GM12892 (cell line): ENCODE measurements at regions not wholly inside any gene's neighbourhood (a gene's known extent, or its start where the extent isn't known, plus 50 kb on each side); places are given as distances from the start of the nearest gene placed in this dataset.

Experiments
- DNase-seq: peaks from one replicate; pipeline ENCODE4 v3.0.0; 2011; ENCODE audit not compliant: insufficient read length
- FAIRE-seq: peaks from 2 replicates; lab custom pipeline; 2011; peaks lifted over from hg19 to GRCh38; lab: Jason Lieb, UNC
- POLR2A ChIP-seq: IDR thresholded peaks from 2 replicates; pipeline ENCODE4 v1.6.1; 2011; ENCODE audit warnings: low read depth, low read length, control low read depth
- POLR2AphosphoS5 ChIP-seq: IDR thresholded peaks from 2 replicates; pipeline ENCODE4 v1.6.1; 2011; ENCODE audit warnings: low read depth, low read length, control low read depth
- TAF1 ChIP-seq: IDR thresholded peaks from 2 replicates; pipeline ENCODE4 v1.6.1; 2011; ENCODE audit warnings: low read depth, mild to moderate bottlenecking, control low read depth, low read length, borderline replicate concordance

- no peak for DNase-seq
- no peak for FAIRE-seq
- TF ChIP-seq POLR2AphosphoS5 (no peak), TAF1 (no peak), POLR2A (no peak)
Observed at GRCh38 chr10:126854726-126855495, 50.3 kb upstream of the DOCK1 start.
